Activated T-cell treated with anti-CD3 and anti-CD28 coated beads, Interleukin-2, amount 50 U/mL, for 1 hour (primary cell): ENCODE measurements at regions not wholly inside any gene's neighbourhood (a gene's known extent, or its start where the extent isn't known, plus 50 kb on each side); places are given as distances from the start of the nearest gene placed in this dataset.
"Not testable (repeated sequence)": the region's sequence is repeated elsewhere in the genome, so short reads cannot be mapped to it uniquely, and the experiment has no call there.

Experiments used
- DNase-seq: peaks from one replicate; pipeline ENCODE4 v3.0.0-alpha.2; 2020

GRCh38 chr2:212752730-212753351, 214.2 kb upstream of the ERBB4 start:
- no peak for DNase-seq

DNA sequence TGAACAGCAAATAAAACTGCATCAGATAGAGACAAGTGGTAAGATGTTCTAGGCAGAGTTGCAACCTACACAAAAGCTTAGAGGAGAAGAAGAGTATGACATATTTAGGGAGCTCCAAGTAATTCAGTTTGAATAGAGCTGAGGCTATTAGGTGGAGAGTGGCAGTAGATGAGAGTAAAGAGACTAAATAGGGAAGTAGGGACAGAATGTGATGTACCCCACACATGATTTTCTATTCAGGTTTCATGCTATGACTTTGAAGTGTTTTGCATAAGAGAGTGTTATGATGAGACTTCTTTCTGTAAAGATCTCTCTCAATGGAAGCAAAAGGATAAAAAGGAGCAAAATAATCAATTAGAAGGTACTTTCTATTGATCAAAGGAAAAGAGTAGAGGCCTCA, 206.8 kb upstream of the ERBB4 start:
- DNase-seq = no peak

- no peak for DNase-seq
Observed at GRCh38 chr2:212737392-212738172, 199.0 kb upstream of the ERBB4 start.

GRCh38 chr2:212736385-212736726, 197.8 kb upstream of the ERBB4 start:
- DNase-seq = no peak

DNA sequence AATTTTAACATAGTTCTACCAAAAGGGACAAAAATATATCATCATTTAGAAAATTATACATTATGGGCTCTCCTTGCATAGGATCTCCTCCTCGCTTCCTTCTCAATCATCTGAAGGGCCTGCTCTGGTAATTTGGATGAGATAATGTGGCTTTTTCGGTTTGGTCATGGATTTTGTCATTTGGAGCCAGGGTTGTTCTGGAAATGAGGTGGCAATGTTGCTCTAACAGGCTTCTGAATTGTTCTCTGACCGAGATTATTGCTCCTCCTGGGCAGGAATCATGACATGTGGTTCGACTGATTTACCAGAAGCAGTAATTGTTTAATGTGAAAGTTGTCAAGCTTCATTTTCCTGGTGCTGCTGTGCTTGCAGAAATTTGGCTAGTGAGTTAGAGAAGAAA, 194.7 kb upstream of the ERBB4 start:
- no peak for DNase-seq

DNA sequence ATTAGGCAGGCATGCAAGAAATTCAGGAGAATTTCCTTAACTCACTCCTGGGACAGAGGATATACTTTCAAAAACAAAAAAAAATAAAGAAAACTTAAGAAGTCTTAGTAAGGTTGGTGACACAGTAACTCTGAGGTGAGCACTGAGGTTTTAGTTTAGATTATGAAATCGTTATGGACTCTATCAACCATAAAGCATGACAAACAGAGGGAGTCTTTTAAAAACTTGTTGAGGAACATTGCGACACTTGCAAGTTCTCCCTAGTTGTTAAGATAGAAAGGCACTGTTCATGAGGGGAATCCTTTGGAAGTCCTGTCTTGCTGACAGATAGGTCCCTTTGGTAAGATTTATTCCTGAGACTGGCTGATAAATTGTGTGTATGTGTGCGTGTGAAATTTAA, 194.3 kb upstream of the ERBB4 start:
- no peak for DNase-seq

- DNase-seq = no peak
Observed at GRCh38 chr2:212730994-212731393, 192.4 kb upstream of the ERBB4 start.

- no peak for DNase-seq
Observed at GRCh38 chr2:212728717-212729116, 190.1 kb upstream of the ERBB4 start.

- DNase-seq = no peak
Observed at GRCh38 chr2:212727751-212728150, 189.1 kb upstream of the ERBB4 start.

- no peak for DNase-seq
Observed at GRCh38 chr2:212726403-212726802, 187.8 kb upstream of the ERBB4 start.

GRCh38 chr2:212725180-212725579, 186.6 kb upstream of the ERBB4 start:
- no peak for DNase-seq

GRCh38 chr2:212723226-212723625, 184.6 kb upstream of the ERBB4 start:
- no peak for DNase-seq

GRCh38 chr2:212722046-212722445, 183.4 kb upstream of the ERBB4 start:
- DNase-seq = no peak

GRCh38 chr2:212721026-212721451, 182.4 kb upstream of the ERBB4 start:
- DNase-seq = no peak

GRCh38 chr2:212715411-212715810, 176.8 kb upstream of the ERBB4 start:
- DNase-seq = not testable (repeated sequence)

GRCh38 chr2:212713681-212714080, 175.1 kb upstream of the ERBB4 start:
- no peak for DNase-seq

DNA sequence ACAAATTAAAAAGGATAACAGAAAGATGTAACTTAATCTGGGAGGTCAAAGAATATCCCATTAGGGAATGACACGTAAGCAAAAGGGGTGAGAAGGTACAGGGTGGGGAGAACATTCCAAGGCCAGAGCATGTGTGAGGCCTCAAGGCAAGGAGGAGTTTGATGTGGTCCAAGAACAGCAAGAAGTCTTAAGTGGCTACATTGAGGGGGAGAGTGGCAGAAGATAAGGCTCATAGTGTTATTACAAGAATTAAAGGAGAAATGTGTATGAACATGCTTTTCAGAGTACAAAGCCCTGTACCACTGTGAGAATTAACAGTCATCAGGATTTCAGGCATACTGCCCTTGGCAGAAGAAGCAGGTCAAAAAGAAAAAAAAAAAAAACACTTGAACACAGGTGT, 174.4 kb upstream of the ERBB4 start:
- DNase-seq = no peak

DNA sequence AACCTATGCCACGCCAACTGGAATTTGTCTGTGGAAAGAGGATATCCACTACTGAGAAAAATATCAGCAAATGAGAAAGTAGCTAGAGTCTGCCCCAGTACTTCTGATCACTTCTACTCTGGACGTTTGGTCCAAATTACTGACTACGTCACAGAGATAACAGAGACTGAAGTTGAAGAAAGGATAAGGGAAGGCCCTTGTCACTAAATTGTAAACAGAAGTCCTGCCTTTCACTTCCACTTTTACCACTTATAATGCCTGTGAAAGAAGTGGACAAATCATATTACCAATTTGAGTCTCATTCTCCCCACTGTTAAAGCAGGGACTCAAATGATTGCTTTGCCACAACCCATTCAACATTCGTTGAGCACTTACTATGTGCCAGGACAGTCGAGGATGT, 173.9 kb upstream of the ERBB4 start:
- no peak for DNase-seq

DNA sequence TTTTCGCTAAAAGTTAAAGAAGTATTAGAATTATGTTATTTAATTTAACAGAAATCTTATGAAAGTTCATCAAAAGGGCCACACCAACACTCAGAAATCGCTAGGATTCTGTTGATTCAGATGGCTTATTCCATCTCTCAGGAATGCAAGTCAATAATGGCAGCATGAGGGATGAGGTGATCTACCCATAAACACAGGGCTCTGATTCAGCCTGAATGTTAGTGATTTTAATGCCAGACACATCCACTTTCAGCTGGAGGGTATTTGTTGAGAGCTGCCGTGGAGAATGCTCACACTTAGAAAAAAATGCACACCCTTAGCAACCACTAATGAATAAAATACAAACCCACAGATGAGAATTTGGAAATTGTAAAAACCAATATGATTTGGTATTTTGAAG, 173.3 kb upstream of the ERBB4 start:
- no peak for DNase-seq

- no peak for DNase-seq
Observed at GRCh38 chr2:212709280-212709679, 170.7 kb upstream of the ERBB4 start.

DNA sequence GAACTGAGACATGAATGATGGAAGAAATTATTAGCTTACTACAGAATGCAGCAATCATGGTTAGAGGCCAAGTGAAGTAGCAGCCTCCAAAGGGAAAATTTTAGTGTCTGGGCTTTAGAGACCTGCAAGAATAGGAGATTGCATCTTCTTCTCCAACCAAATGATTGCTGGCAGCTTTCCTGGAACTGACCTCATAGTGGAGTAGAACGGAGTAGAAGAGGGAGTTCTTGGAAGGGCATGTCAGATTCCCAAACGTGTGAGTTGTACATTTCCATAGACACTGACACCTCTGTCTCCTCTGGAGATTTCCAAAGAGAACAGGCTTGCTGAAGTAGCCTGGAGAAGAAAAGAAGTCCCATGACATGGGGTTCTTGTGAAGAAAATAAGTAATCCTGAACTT, 169.8 kb upstream of the ERBB4 start:
- DNase-seq = no peak

DNA sequence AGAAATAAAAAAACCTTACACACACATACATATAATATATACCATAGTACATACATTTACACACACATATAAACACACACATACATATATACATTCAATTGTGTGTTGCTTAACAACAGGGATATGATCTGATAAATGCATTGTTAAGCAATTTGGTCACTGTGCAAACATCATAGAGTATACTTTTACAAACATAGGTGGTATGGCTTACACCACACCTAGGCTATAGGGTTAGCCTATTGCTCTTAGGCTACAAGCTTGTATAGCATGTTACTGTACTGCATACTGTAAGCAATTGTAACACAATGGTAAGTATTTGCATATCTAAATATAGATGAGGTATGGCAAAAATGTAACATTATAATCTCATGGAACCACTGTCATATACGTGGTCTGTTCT, 156.8 kb upstream of the ERBB4 start:
- no peak for DNase-seq

GRCh38 chr2:212694398-212694797, 155.8 kb upstream of the ERBB4 start:
- no peak for DNase-seq

- DNase-seq = no peak
Observed at GRCh38 chr2:212692466-212692865, 153.9 kb upstream of the ERBB4 start.
